HUES64 (cell line): ENCODE measurements at regions not wholly inside any gene's neighbourhood (a gene's known extent, or its start where the extent isn't known, plus 50 kb on each side); places are given as distances from the start of the nearest gene placed in this dataset.

Experiments
- H3K27ac ChIP-seq: 2 replicates; pipeline ENCODE4 v1.7.0; 2013; ENCODE audit warnings: low read depth, low read length, inconsistent platforms
- H3K27me3 ChIP-seq: 2 replicates; pipeline ENCODE4 v1.6.1; 2013; ENCODE audit warnings: mild to moderate bottlenecking, low read length; ENCODE audit not compliant: insufficient read depth
- H3K36me3 ChIP-seq: 2 replicates; pipeline ENCODE4 v1.6.1; 2013; ENCODE audit warnings: mild to moderate bottlenecking, low read length; ENCODE audit not compliant: insufficient read depth
- H3K4me1 ChIP-seq: 2 replicates; pipeline ENCODE4 v1.6.1; 2013; ENCODE audit warnings: mild to moderate bottlenecking, low read length, moderate library complexity; ENCODE audit not compliant: insufficient read depth
- H3K4me3 ChIP-seq: 2 replicates; pipeline ENCODE4 v1.5.1; 2013; ENCODE audit warnings: mild to moderate bottlenecking, low read length, moderate library complexity
- H3K9ac ChIP-seq: 2 replicates; pipeline ENCODE4 v1.6.1; 2013; ENCODE audit warnings: mild to moderate bottlenecking, low read depth, low read length
- H3K9me3 ChIP-seq: 2 replicates; pipeline ENCODE4 v1.6.1; 2013; ENCODE audit warnings: low read depth, low read length; ENCODE audit not compliant: insufficient read depth
- WGBS: fragments of 150-250, 120-280 bp; methylation state at CpG from one replicate; pipeline ENCODE4 v1.1.7; 2013; ENCODE audit warnings: missing lambda C conversion rate; 5-methylcytosine and 5-hydroxymethylcytosine counted together

- Histone ChIP-seq H3K4me1 (no peaks in the 10 kb centered on the region), H3K27ac (no peak overlapping the region), H3K27me3 (no peaks in the 10 kb centered on the region), H3K4me3 (no peak overlapping the region), H3K9me3 (no peaks in the 10 kb centered on the region), H3K9ac (no peak overlapping the region), H3K36me3 (no peaks in the 10 kb centered on the region)
- WGBS = 98% methylated on average over 1 of the region's 1 CpG
These were observed 1895.9 kb upstream of the PCDH20 start for GRCh38 chr13:63311587-63311986.

- Histone ChIP-seq H3K9me3 (no peaks in the 10 kb centered on the region), H3K4me1 (no peaks in the 10 kb centered on the region), H3K36me3 (no peaks in the 10 kb centered on the region), H3K27me3 (no peaks in the 10 kb centered on the region), H3K4me3 (no peak overlapping the region), H3K27ac (no peak overlapping the region), H3K9ac (no peak overlapping the region)
- whole genome bisulfite sequencing = 96% methylated on average over 5 of the region's 5 CpGs
These were observed 1893.0 kb upstream of the PCDH20 start for GRCh38 chr13:63308549-63309165.

GRCh38 chr13:63307228-63307627 lies 1891.6 kb upstream of the PCDH20 start:
- Histone ChIP-seq H3K4me1 (no peaks in the 10 kb centered on the region), H3K27me3 (no peaks in the 10 kb centered on the region), H3K9me3 (no peaks in the 10 kb centered on the region), H3K27ac (no peak overlapping the region), H3K9ac (no peak overlapping the region), H3K4me3 (no peak overlapping the region), H3K36me3 (no peaks in the 10 kb centered on the region)
- 92% methylated on average over 3 of the region's 3 CpGs for WGBS

- Histone ChIP-seq H3K4me1 (no peaks in the 10 kb centered on the region), H3K36me3 (no peaks in the 10 kb centered on the region), H3K9me3 (no peaks in the 10 kb centered on the region), H3K27me3 (no peaks in the 10 kb centered on the region), H3K9ac (no peak overlapping the region), H3K27ac (no peak overlapping the region), H3K4me3 (no peak overlapping the region)
- 98% methylated on average over 40 of the region's 40 CpGs for WGBS
These were observed 1890.0 kb upstream of the PCDH20 start for GRCh38 chr13:63305641-63306133.

GRCh38 chr13:63304497-63304896 lies 1888.8 kb upstream of the PCDH20 start:
- no peak overlapping the region for H3K9ac ChIP-seq
- no peaks in the 10 kb centered on the region for H3K27me3 ChIP-seq
- H3K4me1 ChIP-seq = no peaks in the 10 kb centered on the region
- no peak overlapping the region for H3K27ac ChIP-seq
- WGBS = 98% methylated on average over 3 of the region's 4 CpGs
- no peak overlapping the region for H3K4me3 ChIP-seq
- no peaks in the 10 kb centered on the region for H3K9me3 ChIP-seq
- H3K36me3 ChIP-seq = no peaks in the 10 kb centered on the region

GRCh38 chr13:63299866-63300394 lies 1884.3 kb upstream of the PCDH20 start:
- Histone ChIP-seq H3K27me3 (no peaks in the 10 kb centered on the region), H3K27ac (no peak overlapping the region), H3K4me1 (no peaks in the 10 kb centered on the region), H3K9ac (no peak overlapping the region), H3K36me3 (no peaks in the 10 kb centered on the region), H3K4me3 (no peak overlapping the region), H3K9me3 (no peaks in the 10 kb centered on the region)
- WGBS = 91% methylated on average over 3 of the region's 3 CpGs

GRCh38 chr13:63297163-63297562 lies 1881.5 kb upstream of the PCDH20 start:
- no peaks in the 10 kb centered on the region for H3K36me3 ChIP-seq
- no peak overlapping the region for H3K9ac ChIP-seq
- H3K27ac ChIP-seq = no peak overlapping the region
- WGBS = 97% methylated on average over 2 of the region's 2 CpGs
- H3K9me3 ChIP-seq = no peaks in the 10 kb centered on the region
- no peaks in the 10 kb centered on the region for H3K4me1 ChIP-seq
- H3K27me3 ChIP-seq = no peaks in the 10 kb centered on the region
- no peak overlapping the region for H3K4me3 ChIP-seq

GRCh38 chr13:63291701-63292100 lies 1876.1 kb upstream of the PCDH20 start:
- H3K9me3 ChIP-seq = no peaks in the 10 kb centered on the region
- H3K4me3 ChIP-seq = no peak overlapping the region
- 98% methylated on average over 4 of the region's 5 CpGs for WGBS
- no peak overlapping the region for H3K27ac ChIP-seq
- H3K4me1 ChIP-seq = no peaks in the 10 kb centered on the region
- H3K36me3 ChIP-seq = no peaks in the 10 kb centered on the region
- no peak overlapping the region for H3K9ac ChIP-seq
- no peaks in the 10 kb centered on the region for H3K27me3 ChIP-seq

- Histone ChIP-seq H3K9me3 (no peaks in the 10 kb centered on the region), H3K27ac (no peak overlapping the region), H3K9ac (no peak overlapping the region), H3K4me1 (no peaks in the 10 kb centered on the region), H3K4me3 (no peak overlapping the region), H3K36me3 (no peaks in the 10 kb centered on the region), H3K27me3 (no peaks in the 10 kb centered on the region)
- 95% methylated on average over 2 of the region's 2 CpGs for WGBS
These were observed 1872.9 kb upstream of the PCDH20 start for GRCh38 chr13:63288576-63288975.

GRCh38 chr13:63287926-63288325 lies 1872.3 kb upstream of the PCDH20 start:
- H3K4me1 ChIP-seq = no peaks in the 10 kb centered on the region
- H3K9ac ChIP-seq = no peak overlapping the region
- no peak overlapping the region for H3K4me3 ChIP-seq
- H3K27me3 ChIP-seq = no peaks in the 10 kb centered on the region
- 96% methylated on average over 1 of the region's 1 CpG for WGBS
- no peak overlapping the region for H3K27ac ChIP-seq
- H3K36me3 ChIP-seq = no peaks in the 10 kb centered on the region
- no peaks in the 10 kb centered on the region for H3K9me3 ChIP-seq

- Histone ChIP-seq H3K36me3 (no peaks in the 10 kb centered on the region), H3K4me1 (no peaks in the 10 kb centered on the region), H3K9me3 (no peaks in the 10 kb centered on the region), H3K9ac (no peak overlapping the region), H3K27ac (no peak overlapping the region), H3K27me3 (no peaks in the 10 kb centered on the region), H3K4me3 (no peak overlapping the region)
- WGBS = 100% methylated on average over 1 of the region's 1 CpG
These were observed 1869.8 kb upstream of the PCDH20 start for GRCh38 chr13:63285426-63285825.

GRCh38 chr13:63279136-63279535 lies 1863.5 kb upstream of the PCDH20 start:
- Histone ChIP-seq H3K9ac (no peak overlapping the region), H3K36me3 (no peaks in the 10 kb centered on the region), H3K9me3 (no peaks in the 10 kb centered on the region), H3K27me3 (no peaks in the 10 kb centered on the region), H3K27ac (no peak overlapping the region), H3K4me3 (no peak overlapping the region), H3K4me1 (no peaks in the 10 kb centered on the region)
- no CpG with 5 or more reads among the region's 2 CpGs for WGBS
